ENCODE measurements at regions not wholly inside any gene's neighbourhood (a gene's known extent, or its start where the extent isn't known, plus 50 kb on each side); places are given as distances from the start of the nearest gene placed in this dataset.

DNA sequence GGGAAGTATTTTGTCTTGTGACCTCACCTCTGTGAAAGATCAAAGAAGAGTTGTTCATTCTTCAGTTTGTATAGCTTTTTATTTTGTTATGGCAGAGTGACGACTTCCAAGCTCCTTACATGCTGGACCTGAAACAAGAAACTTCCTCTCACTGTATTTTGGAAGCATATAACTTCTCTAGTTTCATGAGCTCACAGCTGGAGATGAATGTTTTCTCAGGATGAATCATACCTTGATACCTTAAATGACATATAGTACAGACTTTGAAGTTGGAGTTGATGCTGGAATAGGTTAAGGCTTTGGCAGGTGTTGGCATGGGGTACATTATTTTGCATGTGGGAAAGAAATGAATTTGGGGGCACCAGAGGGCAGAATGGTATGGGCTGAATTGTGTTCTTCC, 112.5 kb downstream of the SLC25A46 start:
- Histone ChIP-seq H2AFZ (ENCODE audit: low read depth) (no peak overlapping the region), H3K36me3 (replicated peaks in 1 of 2; ENCODE audit: control insufficient read depth in 1 of 2, insufficient read depth in 2 of 2, low read length in 1 of 2) (no peaks in the 10 kb centered on the region), H3K4me3 (ENCODE audit: low read depth in 2 of 2, low read length in 1 of 2) (no peak overlapping the region), H3K9me3 (no peaks in the 10 kb centered on the region), H3K4me1 (ENCODE audit: control insufficient read depth in 1 of 2, insufficient read depth in 2 of 2, low read depth in 1 of 2, low read length in 1 of 2) (no peaks in the 10 kb centered on the region; a peak in 1 of 4 replicates), H3K9ac (no peak overlapping the region), H3F3A (replicated peaks; ENCODE audit: insufficient read depth) (no peaks in the 10 kb centered on the region), H3K4me2 (no peak overlapping the region), H3K9me2 (no peaks in the 10 kb centered on the region), H3K27me3 (ENCODE audit: insufficient read depth) (no peaks in the 10 kb centered on the region), H3K27ac (ENCODE audit: low read depth in 2 of 2, low read length in 1 of 2) (no peak overlapping the region), H4K20me1 (ENCODE audit: insufficient read depth) (no peaks in the 10 kb centered on the region), H3K79me2 (ENCODE audit: insufficient read depth) (no peaks in the 10 kb centered on the region)
- ChIA-PET POLR2A (no interaction called here), CTCF (no interaction called here)
- 65% methylated on average over 1 of the region's 1 CpG for WGBS (ENCODE audit: low lambda C conversion rate)
- TF ChIP-seq RAD21 (IDR thresholded peaks at IDR 0.05; ENCODE audit: low read length) (no peak), NRF1 (IDR thresholded peaks at IDR 0.05; ENCODE audit: low read depth, low read length) (no peak), RCOR1 (IDR thresholded peaks at IDR 0.05; ENCODE audit: low read length) (no peak), ELF1 (IDR thresholded peaks at IDR 0.05) (no peak), JUND (IDR thresholded peaks at IDR 0.05) (no peak), SIN3A (IDR thresholded peaks at IDR 0.05; ENCODE audit: borderline replicate concordance, low read depth, low read length) (no peak), YY1 (IDR thresholded peaks at IDR 0.05; ENCODE audit: low read depth) (no peak)
- TF ChIP-seq, protein P1, sequence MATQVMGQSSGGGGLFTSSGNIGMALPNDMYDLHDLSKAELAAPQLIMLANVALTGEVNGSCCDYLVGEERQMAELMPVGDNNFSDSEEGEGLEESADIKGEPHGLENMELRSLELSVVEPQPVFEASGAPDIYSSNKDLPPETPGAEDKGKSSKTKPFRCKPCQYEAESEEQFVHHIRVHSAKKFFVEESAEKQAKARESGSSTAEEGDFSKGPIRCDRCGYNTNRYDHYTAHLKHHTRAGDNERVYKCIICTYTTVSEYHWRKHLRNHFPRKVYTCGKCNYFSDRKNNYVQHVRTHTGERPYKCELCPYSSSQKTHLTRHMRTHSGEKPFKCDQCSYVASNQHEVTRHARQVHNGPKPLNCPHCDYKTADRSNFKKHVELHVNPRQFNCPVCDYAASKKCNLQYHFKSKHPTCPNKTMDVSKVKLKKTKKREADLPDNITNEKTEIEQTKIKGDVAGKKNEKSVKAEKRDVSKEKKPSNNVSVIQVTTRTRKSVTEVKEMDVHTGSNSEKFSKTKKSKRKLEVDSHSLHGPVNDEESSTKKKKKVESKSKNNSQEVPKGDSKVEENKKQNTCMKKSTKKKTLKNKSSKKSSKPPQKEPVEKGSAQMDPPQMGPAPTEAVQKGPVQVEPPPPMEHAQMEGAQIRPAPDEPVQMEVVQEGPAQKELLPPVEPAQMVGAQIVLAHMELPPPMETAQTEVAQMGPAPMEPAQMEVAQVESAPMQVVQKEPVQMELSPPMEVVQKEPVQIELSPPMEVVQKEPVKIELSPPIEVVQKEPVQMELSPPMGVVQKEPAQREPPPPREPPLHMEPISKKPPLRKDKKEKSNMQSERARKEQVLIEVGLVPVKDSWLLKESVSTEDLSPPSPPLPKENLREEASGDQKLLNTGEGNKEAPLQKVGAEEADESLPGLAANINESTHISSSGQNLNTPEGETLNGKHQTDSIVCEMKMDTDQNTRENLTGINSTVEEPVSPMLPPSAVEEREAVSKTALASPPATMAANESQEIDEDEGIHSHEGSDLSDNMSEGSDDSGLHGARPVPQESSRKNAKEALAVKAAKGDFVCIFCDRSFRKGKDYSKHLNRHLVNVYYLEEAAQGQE (IDR thresholded peaks at IDR 0.05; ENCODE audit: low read depth, low read length): no peak
- TF ChIP-seq, protein P2, sequence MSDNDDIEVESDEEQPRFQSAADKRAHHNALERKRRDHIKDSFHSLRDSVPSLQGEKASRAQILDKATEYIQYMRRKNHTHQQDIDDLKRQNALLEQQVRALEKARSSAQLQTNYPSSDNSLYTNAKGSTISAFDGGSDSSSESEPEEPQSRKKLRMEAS (IDR thresholded peaks at IDR 0.05; ENCODE audit: low read depth): no peak
- TF ChIP-seq, protein P3, sequence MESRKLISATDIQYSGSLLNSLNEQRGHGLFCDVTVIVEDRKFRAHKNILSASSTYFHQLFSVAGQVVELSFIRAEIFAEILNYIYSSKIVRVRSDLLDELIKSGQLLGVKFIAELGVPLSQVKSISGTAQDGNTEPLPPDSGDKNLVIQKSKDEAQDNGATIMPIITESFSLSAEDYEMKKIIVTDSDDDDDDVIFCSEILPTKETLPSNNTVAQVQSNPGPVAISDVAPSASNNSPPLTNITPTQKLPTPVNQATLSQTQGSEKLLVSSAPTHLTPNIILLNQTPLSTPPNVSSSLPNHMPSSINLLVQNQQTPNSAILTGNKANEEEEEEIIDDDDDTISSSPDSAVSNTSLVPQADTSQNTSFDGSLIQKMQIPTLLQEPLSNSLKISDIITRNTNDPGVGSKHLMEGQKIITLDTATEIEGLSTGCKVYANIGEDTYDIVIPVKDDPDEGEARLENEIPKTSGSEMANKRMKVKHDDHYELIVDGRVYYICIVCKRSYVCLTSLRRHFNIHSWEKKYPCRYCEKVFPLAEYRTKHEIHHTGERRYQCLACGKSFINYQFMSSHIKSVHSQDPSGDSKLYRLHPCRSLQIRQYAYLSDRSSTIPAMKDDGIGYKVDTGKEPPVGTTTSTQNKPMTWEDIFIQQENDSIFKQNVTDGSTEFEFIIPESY (IDR thresholded peaks at IDR 0.05; ENCODE audit: borderline replicate concordance, low read depth): no peak
- no peak for DNase-seq

DNA sequence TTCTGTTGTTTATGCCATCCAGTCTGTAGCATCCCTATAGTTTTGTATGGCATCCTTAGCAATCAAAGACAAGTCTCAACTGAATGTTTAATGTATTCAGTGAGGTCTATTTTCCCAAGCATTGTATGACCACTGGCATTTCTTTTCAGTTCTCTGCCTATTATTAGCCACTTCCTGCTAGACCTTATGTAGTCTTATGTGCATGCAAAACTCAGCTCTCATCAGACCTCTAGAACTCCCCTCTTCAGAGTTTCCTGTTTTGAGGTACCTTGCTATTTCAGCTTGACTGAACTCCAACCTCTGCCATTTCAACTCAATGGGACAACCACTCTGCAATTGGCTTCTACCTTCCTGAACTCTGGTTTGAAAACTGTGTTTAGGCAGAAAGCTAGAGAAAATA, 113.2 kb downstream of the SLC25A46 start:
- TF ChIP-seq POLR2AphosphoS5 (IDR thresholded peaks at IDR 0.05; ENCODE audit: low read depth, low read length): no peak
- ChIA-PET POLR2A (no interaction called here), CTCF (no interaction called here)

More for the DNA sequence above, 113.2 kb downstream of the SLC25A46 start:
- no peak overlapping the region for H3K4me3 ChIP-seq (ENCODE audit: low read depth in 2 of 2, low read length in 1 of 2)
- no peak overlapping the region for H2AFZ ChIP-seq (ENCODE audit: low read depth)
- H3K79me2 ChIP-seq (ENCODE audit: insufficient read depth): no peaks in the 10 kb centered on the region
- no peaks in the 10 kb centered on the region for H3K36me3 ChIP-seq (replicated peaks in 1 of 2; ENCODE audit: control insufficient read depth in 1 of 2, insufficient read depth in 2 of 2, low read length in 1 of 2)
- no peaks in the 10 kb centered on the region for H3K9me2 ChIP-seq
- no peaks in the 10 kb centered on the region for H3K27me3 ChIP-seq (ENCODE audit: insufficient read depth)
- H4K20me1 ChIP-seq (ENCODE audit: insufficient read depth): no peaks in the 10 kb centered on the region
- no peaks in the 10 kb centered on the region; a peak in 1 of 4 replicates for H3K4me1 ChIP-seq (ENCODE audit: control insufficient read depth in 1 of 2, insufficient read depth in 2 of 2, low read depth in 1 of 2, low read length in 1 of 2)
- H3K9me3 ChIP-seq: no peaks in the 10 kb centered on the region
- no peak for DNase-seq
- no peak overlapping the region for H3K9ac ChIP-seq
- H3K27ac ChIP-seq (ENCODE audit: low read depth in 2 of 2, low read length in 1 of 2): 0 out of 4 replicates have a peak overlapping the region, but pooled peaks of 1 of the 2 experiments have one; percentile 3
- no peaks in the 10 kb centered on the region for H3F3A ChIP-seq (replicated peaks; ENCODE audit: insufficient read depth)
- no peak overlapping the region for H3K4me2 ChIP-seq

Measured in SK-N-SH (cell line).